HCEC 1CT (cell line): ENCODE measurements at regions not wholly inside any gene's neighbourhood (a gene's known extent, or its start where the extent isn't known, plus 50 kb on each side); places are given as distances from the start of the nearest gene placed in this dataset.
"Not testable (repeated sequence)": the region's sequence is repeated elsewhere in the genome, so short reads cannot be mapped to it uniquely, and the experiment has no call there.

Source experiments
- DNase-seq: peaks from one replicate; pipeline ENCODE4 v3.0.0-alpha.2; 2017

GRCh38 chr3:140871022-140871421 lies 70.6 kb upstream of the SLC25A36 start:
- DNase-seq: no peak

- DNase-seq: not testable (repeated sequence)
Measured at GRCh38 chr3:140872165-140872564, 69.5 kb upstream of the SLC25A36 start.

GRCh38 chr3:140883428-140884040 lies 58.1 kb upstream of the SLC25A36 start:
- DNase-seq: no peak

DNA sequence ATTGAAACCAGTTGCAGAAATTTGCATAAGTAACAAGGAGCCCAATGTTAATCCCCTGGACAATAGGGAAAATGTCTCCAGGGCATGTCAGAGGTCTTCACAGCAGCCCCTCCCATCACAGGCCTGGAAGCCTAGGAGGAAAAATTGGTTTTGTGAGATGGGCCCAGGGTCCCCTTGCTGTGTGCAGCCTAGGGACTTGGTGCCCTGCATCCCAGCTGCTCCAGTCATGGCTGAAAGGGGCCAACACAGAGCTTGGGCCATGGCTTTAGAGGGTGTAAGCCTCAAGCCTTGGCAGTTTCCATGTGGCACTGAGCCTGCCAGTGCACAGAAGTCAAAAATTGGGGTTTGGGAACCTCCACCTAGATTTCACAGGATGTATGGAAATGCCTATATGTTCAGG lies 55.9 kb upstream of the SLC25A36 start:
- DNase-seq: not testable (repeated sequence)
